Stimulated activated CD4-positive, alpha-beta T cell treated with anti-CD3 and anti-CD28 coated beads, TNF-alpha, amount 100 ng/mL, for 1 hour (primary cell): ENCODE measurements at regions not wholly inside any gene's neighbourhood (a gene's known extent, or its start where the extent isn't known, plus 50 kb on each side); places are given as distances from the start of the nearest gene placed in this dataset.
A peak's percentile ranks its signal among the peaks of the same experiment; 100 is the strongest.

Source experiments
- DNase-seq, 3 donors: peaks; one replicate each; pipeline ENCODE4 v3.0.0-alpha.2; 2020; ENCODE audit warnings: low read depth in 3 of 3, low spot score in 1 of 3

- no peak for DNase-seq
Observed at GRCh38 chr9:127553793-127554192, 58.3 kb upstream of the STXBP1 start.

- no peak for DNase-seq
Observed at GRCh38 chr9:127554966-127555839, 56.9 kb upstream of the STXBP1 start.

- DNase-seq, result peak in 2 of 3 donors; percentile 8 to 12
Observed at GRCh38 chr9:127555840-127556820, 55.9 kb upstream of the STXBP1 start.

- DNase-seq, result no peak
Observed at GRCh38 chr9:127556871-127557270, 55.2 kb upstream of the STXBP1 start.

- DNase-seq, result no peak
Observed at GRCh38 chr9:127557466-127557869, 54.6 kb upstream of the STXBP1 start.

- no peak for DNase-seq
Observed at GRCh38 chr9:127557998-127558546, 54.0 kb upstream of the STXBP1 start.

- DNase-seq, result no peak
Observed at GRCh38 chr9:127558581-127559246, 53.4 kb upstream of the STXBP1 start.

- DNase-seq, result no peak
Observed at GRCh38 chr9:127559247-127559680, 52.8 kb upstream of the STXBP1 start.

GRCh38 chr9:127561491-127562278 lies 50.4 kb upstream of the STXBP1 start:
- no peak for DNase-seq
